Aorta (tissue), 5 donors: ENCODE measurements at regions not wholly inside any gene's neighbourhood (a gene's known extent, or its start where the extent isn't known, plus 50 kb on each side); places are given as distances from the start of the nearest gene placed in this dataset.
A peak's percentile ranks its signal among the peaks of the same experiment; 100 is the strongest.

ENCODE experiments used
- ATAC-seq: fragments of 200-7000 bp; cut with Tn5 transposase; one replicate; pipeline ENCODE4 v1.9.1; 2022; ENCODE audit warnings: moderate library complexity; ENCODE audit not compliant: low FRiP score
- DNase-seq, 2 donors: peaks; one replicate each; pipeline ENCODE4 v3.0.0-alpha.2; 2020
- H3K27ac ChIP-seq, 2 donors: one replicate each; pipeline ENCODE4 v1.5.1; 2013; ENCODE audit warnings: low read length in 2 of 2, mild to moderate bottlenecking in 2 of 2, moderate library complexity in 2 of 2, control low read depth in 1 of 2, inconsistent platforms in 1 of 2, low read depth in 1 of 2
- H3K27me3 ChIP-seq, 2 donors: one replicate each; pipeline ENCODE4 v1.6.1; 2013; ENCODE audit warnings: control low read depth in 1 of 2, low read length in 1 of 2, mild to moderate bottlenecking in 1 of 2, moderate library complexity in 1 of 2; ENCODE audit not compliant: insufficient read depth in 2 of 2, control insufficient read depth in 1 of 2
- H3K36me3 ChIP-seq, 2 donors: one replicate each; pipeline ENCODE4 v1.6.1; 2013; ENCODE audit warnings: control low read depth in 1 of 2, low read length in 1 of 2, mild to moderate bottlenecking in 1 of 2; ENCODE audit not compliant: insufficient read depth in 2 of 2, control insufficient read depth in 1 of 2
- H3K4me1 ChIP-seq, 2 donors: one replicate each; pipeline ENCODE4 v1.6.1; 2013; ENCODE audit warnings: low read length in 2 of 2, control low read depth in 1 of 2, mild to moderate bottlenecking in 1 of 2, moderate library complexity in 1 of 2; ENCODE audit not compliant: insufficient read depth in 2 of 2, control insufficient read depth in 1 of 2
- H3K4me3 ChIP-seq, 2 donors: one replicate each; pipeline ENCODE4 v1.5.1; 2013; ENCODE audit warnings: low read length in 2 of 2, control low read depth in 1 of 2, mild to moderate bottlenecking in 1 of 2
- H3K9me3 ChIP-seq: one replicate; pipeline ENCODE4 v1.6.1; 2013; ENCODE audit warnings: mild to moderate bottlenecking, low read length; ENCODE audit not compliant: control insufficient read depth
- WGBS, 2 donors: extraction: QIAGEN DNeasy Blood & Tissue Kit; methylation state at CpG; one replicate each; pipeline ENCODE4 v1.1.7; 2013; 5-methylcytosine and 5-hydroxymethylcytosine counted together
- intact Hi-C, 2 donors: fragments of 100-400 bp; cut with DNase I; formaldehyde crosslinking; loops; one replicate each; pipeline versions ENCODE4 v1.14.2 to v1.15.0; 2022
- donor health status: healthy with polysubstance abuse.
- donor health status: Bipolar disorder and iron deficiency.
- donor health status: DM: no; HTN: no; CAD: no.
- donor health status: DM: no; HTN: no; CAD: no.
- donor health status: DM: yes; HTN: yes; CAD: no.

DNA sequence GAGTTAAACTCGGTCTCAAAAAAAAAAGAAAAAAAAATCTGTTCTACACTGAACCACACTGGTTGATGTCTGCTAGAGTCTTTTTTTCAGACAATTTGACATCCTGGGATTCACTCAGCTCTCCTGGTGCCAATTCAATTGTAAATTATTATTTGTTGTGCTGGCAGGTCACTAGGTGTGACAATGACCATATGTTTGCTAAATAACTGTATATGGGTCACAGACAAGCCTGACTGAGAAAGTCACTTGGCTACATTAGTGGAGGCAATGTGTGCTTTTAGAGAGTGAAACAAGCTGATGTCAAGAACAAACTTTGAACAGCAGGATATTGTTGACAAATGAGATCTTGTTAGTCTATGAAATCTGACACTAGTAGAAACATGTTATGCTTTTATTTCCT lies 1379.1 kb downstream of the ZPLD1 start:
- no peaks in the 10 kb centered on the region for H3K4me1 ChIP-seq
- DNase-seq = no peak
- intact Hi-C loops = no loop called here
- WGBS, 2 donors = 83 to 93% methylated on average over 1 of the region's 1 CpG
- no peak overlapping the region for H3K4me3 ChIP-seq
- no peak for ATAC-seq
- H3K27me3 ChIP-seq = no peaks in the 10 kb centered on the region
- H3K36me3 ChIP-seq = no peaks in the 10 kb centered on the region
- no peaks in the 10 kb centered on the region for H3K9me3 ChIP-seq
- H3K27ac ChIP-seq = no peak overlapping the region

DNA sequence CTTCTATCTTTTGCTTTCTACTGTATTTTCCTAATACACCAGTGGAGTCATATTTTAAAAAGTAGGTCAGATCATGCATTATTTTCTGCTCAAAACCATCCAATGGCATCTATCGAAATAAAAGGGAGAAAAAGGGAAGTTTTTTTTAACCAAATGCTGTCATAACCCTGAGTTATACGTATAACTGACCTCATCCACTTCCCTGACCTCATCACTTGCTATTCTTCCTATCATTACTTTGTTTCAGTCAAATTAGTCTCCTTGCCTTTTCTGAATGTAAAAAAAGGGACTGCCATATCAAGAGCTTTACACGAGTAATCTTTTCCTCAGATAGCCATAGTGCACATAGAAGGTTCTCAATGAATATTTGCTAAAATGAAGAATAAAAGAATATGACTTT lies 1383.6 kb downstream of the ZPLD1 start:
- Histone ChIP-seq H3K9me3 (no peaks in the 10 kb centered on the region), H3K4me3 (no peak overlapping the region), H3K27me3 (no peaks in the 10 kb centered on the region), H3K36me3 (no peaks in the 10 kb centered on the region), H3K4me1 (no peaks in the 10 kb centered on the region), H3K27ac (no peak overlapping the region)
- WGBS, 2 donors = 63 to 70% methylated on average over 3 of the region's 3 CpGs
- no peak for DNase-seq
- ATAC-seq = no peak
- intact Hi-C loops = no loop called here

DNA sequence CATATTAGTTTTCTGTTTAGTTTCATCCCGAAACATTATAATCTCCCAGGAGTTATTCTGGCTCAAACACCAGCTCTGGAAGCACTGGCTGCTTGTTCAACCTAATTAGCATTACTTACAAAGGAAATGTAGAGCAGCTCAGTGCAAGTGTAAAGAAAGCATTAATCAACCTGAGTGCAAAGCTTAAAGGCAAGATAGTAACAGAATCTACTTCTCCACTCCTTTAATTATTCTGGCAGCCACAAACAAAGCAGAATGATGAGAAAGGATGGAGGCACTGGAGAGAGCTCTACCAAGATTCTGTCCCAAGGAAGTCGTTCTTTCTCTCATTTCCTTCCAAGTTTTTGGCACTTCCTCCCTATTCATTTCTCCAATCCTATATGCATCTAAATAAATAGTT lies 1384.0 kb downstream of the ZPLD1 start:
- H3K4me3 ChIP-seq = no peak overlapping the region
- no peaks in the 10 kb centered on the region for H3K9me3 ChIP-seq
- DNase-seq (no peak), ATAC-seq (no peak)
- no peaks in the 10 kb centered on the region for H3K27me3 ChIP-seq
- no peak overlapping the region for H3K27ac ChIP-seq
- H3K36me3 ChIP-seq = no peaks in the 10 kb centered on the region
- H3K4me1 ChIP-seq = no peaks in the 10 kb centered on the region
- intact Hi-C loops = no loop called here
- 48 to 54% methylated on average over 2 of the region's 2 CpGs for WGBS, 2 donors

GRCh38 chr3:103825586-103825985 lies 1390.8 kb downstream of the ZPLD1 start:
- no peak for DNase-seq
- Histone ChIP-seq H3K4me3 (no peak overlapping the region), H3K9me3 (no peaks in the 10 kb centered on the region), H3K36me3 (no peaks in the 10 kb centered on the region), H3K27me3 (no peaks in the 10 kb centered on the region), H3K4me1 (no peaks in the 10 kb centered on the region), H3K27ac (no peak overlapping the region)
- ATAC-seq = no peak
- intact Hi-C loops = no loop called here

DNA sequence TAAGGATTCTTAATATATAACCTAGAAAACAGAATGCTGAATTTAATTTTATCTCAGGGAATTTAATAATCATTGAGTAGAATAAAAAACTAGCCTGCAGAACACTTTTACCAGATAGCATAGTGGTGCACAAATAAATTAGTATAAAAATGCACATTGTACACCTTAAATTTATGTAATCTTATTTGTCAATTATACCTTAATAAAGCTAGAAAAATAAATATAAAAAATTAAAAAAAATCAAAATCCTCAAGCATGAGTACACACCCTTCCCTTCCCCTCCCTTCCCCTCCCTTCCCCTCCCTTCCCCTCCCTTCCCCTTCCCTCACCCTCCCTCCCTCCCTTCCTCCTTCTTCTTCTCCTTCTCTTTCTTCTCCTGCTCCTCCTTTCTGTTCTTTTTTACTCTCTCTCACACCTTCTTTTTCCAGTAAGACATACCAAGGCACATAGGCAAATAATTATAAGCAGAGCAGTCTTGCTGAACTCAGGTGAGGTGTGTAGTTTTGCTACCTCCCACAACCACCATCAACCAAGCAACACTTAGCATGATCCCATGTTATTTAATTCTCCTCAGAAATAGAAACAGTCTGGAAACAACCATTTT lies 1395.0 kb downstream of the ZPLD1 start:
- H3K27ac ChIP-seq = no peak overlapping the region
- H3K36me3 ChIP-seq = no peaks in the 10 kb centered on the region
- ATAC-seq (no peak), DNase-seq (no peak)
- intact Hi-C loops = no loop called here
- H3K9me3 ChIP-seq = no peaks in the 10 kb centered on the region
- H3K27me3 ChIP-seq = no peaks in the 10 kb centered on the region
- H3K4me1 ChIP-seq = no peaks in the 10 kb centered on the region
- H3K4me3 ChIP-seq = no peak overlapping the region

DNA sequence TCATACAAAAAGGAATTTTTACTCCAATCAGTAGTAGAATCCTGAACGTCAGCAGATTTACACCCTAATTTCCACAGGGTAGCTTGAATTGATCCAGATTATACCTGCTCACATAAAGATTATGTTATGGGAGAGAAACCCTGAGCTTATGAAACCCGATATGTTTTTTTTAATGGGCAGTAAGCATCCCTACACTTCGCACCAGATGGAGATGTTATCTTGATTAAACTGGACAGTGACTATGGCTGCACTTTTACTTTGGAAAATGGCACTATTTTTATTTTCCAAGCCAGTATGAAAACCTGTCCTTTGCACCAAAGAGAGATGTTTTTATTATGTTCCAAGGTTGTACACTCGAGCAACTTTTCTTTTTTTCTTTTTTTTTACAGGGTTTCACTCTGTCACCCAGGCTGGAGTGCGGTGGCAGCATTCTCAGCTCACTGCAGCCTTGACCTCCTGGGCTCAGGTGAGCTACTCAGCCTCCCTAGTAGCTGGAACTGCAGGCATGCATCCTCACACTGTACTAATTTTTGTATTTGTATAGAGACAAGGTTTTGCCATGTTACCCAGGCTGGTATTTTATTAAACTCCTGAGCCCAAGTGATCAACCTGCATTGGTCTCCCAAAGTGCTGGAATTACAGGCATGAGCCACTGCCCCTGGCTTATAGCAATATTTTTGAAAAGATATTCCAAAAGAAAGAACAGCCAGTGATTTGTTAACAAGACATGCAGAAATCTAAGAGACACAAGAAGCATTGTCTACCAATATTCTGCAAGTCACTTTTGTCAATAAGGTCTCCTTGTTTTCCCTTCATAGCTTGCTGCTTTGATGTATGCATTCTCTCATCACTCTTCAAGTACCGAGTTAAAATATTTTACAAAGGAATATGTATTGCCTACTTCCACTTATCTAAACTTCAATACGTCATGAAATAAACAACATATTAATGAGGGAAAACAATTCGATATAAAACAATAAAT lies 1412.6 kb downstream of the ZPLD1 start:
- H3K27ac ChIP-seq = no peak overlapping the region
- DNase-seq (peak in 1 of 2 donors; percentile 47), ATAC-seq (no peak)
- H3K4me1 ChIP-seq = no peaks in the 10 kb centered on the region
- no peaks in the 10 kb centered on the region for H3K27me3 ChIP-seq
- no peaks in the 10 kb centered on the region for H3K36me3 ChIP-seq
- H3K4me3 ChIP-seq = no peak overlapping the region
- 70 to 74% methylated on average over 8 of the region's 8 CpGs for WGBS, 2 donors
- intact Hi-C loops = no loop called here
- no peaks in the 10 kb centered on the region for H3K9me3 ChIP-seq

DNA sequence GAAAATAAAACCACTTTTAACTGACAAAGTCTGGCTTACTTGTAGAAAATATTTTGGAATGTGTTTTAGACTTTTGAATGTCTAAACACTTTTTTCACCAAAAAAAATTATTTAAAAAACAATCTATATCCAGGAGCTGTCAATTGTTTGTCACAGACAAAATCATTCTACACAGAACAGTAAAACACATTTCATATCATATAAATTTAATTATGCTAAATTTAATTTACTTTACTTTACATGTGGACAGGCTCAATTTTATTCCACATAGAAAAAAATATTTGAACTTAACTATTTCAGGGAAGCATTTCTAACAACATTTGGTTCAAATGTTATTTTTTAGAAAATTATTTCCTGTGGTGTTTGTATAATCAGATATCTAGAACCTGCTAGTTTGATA lies 1417.0 kb downstream of the ZPLD1 start:
- H3K9me3 ChIP-seq = no peaks in the 10 kb centered on the region
- intact Hi-C loops = no loop called here
- ATAC-seq (no peak), DNase-seq (no peak)
- no peaks in the 10 kb centered on the region for H3K36me3 ChIP-seq
- H3K4me1 ChIP-seq = no peaks in the 10 kb centered on the region
- H3K4me3 ChIP-seq = no peak overlapping the region
- H3K27ac ChIP-seq = no peak overlapping the region
- no peaks in the 10 kb centered on the region for H3K27me3 ChIP-seq

- ATAC-seq = no peak
- H3K27me3 ChIP-seq = no peaks in the 10 kb centered on the region
- DNase-seq = no peak
- H3K9me3 ChIP-seq = no peaks in the 10 kb centered on the region
- no peak overlapping the region for H3K27ac ChIP-seq
- H3K36me3 ChIP-seq = no peaks in the 10 kb centered on the region
- no peak overlapping the region for H3K4me3 ChIP-seq
- intact Hi-C loops = no loop called here
- no peaks in the 10 kb centered on the region for H3K4me1 ChIP-seq
These were observed 1427.6 kb downstream of the ZPLD1 start for GRCh38 chr3:103862415-103862814.

DNA sequence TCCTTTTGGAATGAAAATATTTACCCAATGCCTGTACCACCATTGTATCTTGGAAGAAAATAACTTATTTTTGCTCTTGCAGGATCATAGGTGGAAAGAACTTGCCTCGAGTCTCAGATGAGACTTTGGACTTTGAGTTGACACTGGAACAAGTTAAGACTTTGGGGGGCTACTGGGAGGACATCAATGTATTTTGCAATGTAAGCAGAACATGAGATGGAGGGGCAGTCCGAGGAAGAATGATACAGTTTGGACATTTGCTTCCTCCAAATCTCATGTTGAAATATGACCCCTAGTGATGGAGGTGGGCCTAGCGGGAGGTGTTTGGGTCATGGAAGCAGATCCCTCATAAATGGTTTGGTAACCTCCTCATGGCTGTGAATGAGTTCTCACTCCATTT lies 1428.6 kb downstream of the ZPLD1 start:
- Histone ChIP-seq H3K36me3 (no peaks in the 10 kb centered on the region), H3K27ac (no peak overlapping the region), H3K4me1 (no peaks in the 10 kb centered on the region), H3K27me3 (no peaks in the 10 kb centered on the region), H3K9me3 (no peaks in the 10 kb centered on the region), H3K4me3 (no peak overlapping the region)
- DNase-seq (no peak), ATAC-seq (no peak)
- intact Hi-C loops = no loop called here
- WGBS, 2 donors = 84 to 89% methylated on average over 3 of the region's 3 CpGs
